BLaER1 treated with 17β-estradiol and CSF1 and Interleukin-3, amounts not matched to agents 10 nM and 100 nM (cell line): ENCODE measurements at regions not wholly inside any gene's neighbourhood (a gene's known extent, or its start where the extent isn't known, plus 50 kb on each side); places are given as distances from the start of the nearest gene placed in this dataset.

Experiments
- H3K27ac ChIP-seq, 11 experiments: shearing (Covaris generic); formaldehyde crosslinking; 2 replicates each; pipeline ENCODE4 v1.8.1; 2022
- H3K27me3 ChIP-seq, 11 experiments: shearing (Covaris generic); formaldehyde crosslinking; 2 replicates each; pipeline ENCODE4 v1.8.1; 2022
- H3K36me3 ChIP-seq, 11 experiments: shearing (Covaris generic); formaldehyde crosslinking; 2 replicates each; pipeline ENCODE4 v1.8.1; 2022
- H3K4me1 ChIP-seq, 10 experiments: shearing (Covaris generic); formaldehyde crosslinking; 2 replicates each; pipeline ENCODE4 v1.8.1; 2022
- H3K4me2 ChIP-seq, 11 experiments: shearing (Covaris generic); formaldehyde crosslinking; 2 replicates each; pipeline ENCODE4 v1.8.1; 2022
- H3K4me3 ChIP-seq, 10 experiments: shearing (Covaris generic); formaldehyde crosslinking; 2 replicates each; pipeline ENCODE4 v1.8.1; 2022
- H3K9ac ChIP-seq, 11 experiments: shearing (Covaris generic); formaldehyde crosslinking; 2 replicates each; pipeline ENCODE4 v1.8.1; 2022
- H3K9me3 ChIP-seq, 11 experiments: shearing (Covaris generic); formaldehyde crosslinking; replicated peaks in 1 of 11; 2 replicates each; pipeline ENCODE4 v1.8.1; 2022
- H4K20me1 ChIP-seq, 11 experiments: shearing (Covaris generic); formaldehyde crosslinking; 2 replicates each; pipeline ENCODE4 v1.8.1; 2022
- Cebpa-rat ChIP-seq, 11 experiments: shearing (Covaris generic); IDR thresholded peaks; 2 replicates each; pipeline ENCODE4 v1.8.1; 2022

- Histone ChIP-seq H3K9ac (no peak overlapping the region), H3K9me3 (no peaks in the 10 kb centered on the region), H4K20me1 (no peaks in the 10 kb centered on the region), H3K27me3 (no peaks in the 10 kb centered on the region), H3K4me2 (no peak overlapping the region), H3K4me3 (no peak overlapping the region), H3K36me3 (no peaks in the 10 kb centered on the region), H3K4me1 (no peaks in the 10 kb centered on the region), H3K27ac (no peak overlapping the region)
- no peak for TF ChIP-seq Cebpa-rat (IDR thresholded peaks at IDR 0.05)
Measured at GRCh38 chr15:47136236-47136635, 581.1 kb upstream of the SEMA6D start.

GRCh38 chr15:47139965-47140364 lies 577.3 kb upstream of the SEMA6D start:
- H3K4me2 ChIP-seq, result no peak overlapping the region
- TF ChIP-seq Cebpa-rat (IDR thresholded peaks at IDR 0.05), result no peak
- no peaks in the 10 kb centered on the region for H3K9me3 ChIP-seq
- H4K20me1 ChIP-seq, result no peaks in the 10 kb centered on the region
- H3K27ac ChIP-seq, result no peak overlapping the region
- no peak overlapping the region for H3K9ac ChIP-seq
- no peaks in the 10 kb centered on the region for H3K36me3 ChIP-seq
- no peak overlapping the region for H3K4me3 ChIP-seq
- no peaks in the 10 kb centered on the region for H3K27me3 ChIP-seq
- no peaks in the 10 kb centered on the region for H3K4me1 ChIP-seq

- Histone ChIP-seq H4K20me1 (no peaks in the 10 kb centered on the region), H3K36me3 (no peaks in the 10 kb centered on the region), H3K27ac (no peak overlapping the region), H3K4me3 (no peak overlapping the region), H3K27me3 (no peaks in the 10 kb centered on the region), H3K4me1 (no peaks in the 10 kb centered on the region), H3K4me2 (no peak overlapping the region), H3K9me3 (peaks cover 0 to 9% (median 0%) of the 10 kb centered on the region in 11 experiments; a peak in 5 of 22 replicates), H3K9ac (no peak overlapping the region)
- no peak for TF ChIP-seq Cebpa-rat (IDR thresholded peaks at IDR 0.05)
Measured at GRCh38 chr15:47157827-47158226, 559.5 kb upstream of the SEMA6D start.

GRCh38 chr15:47158573-47158972 lies 558.7 kb upstream of the SEMA6D start:
- no peak overlapping the region for H3K4me3 ChIP-seq
- no peaks in the 10 kb centered on the region for H3K36me3 ChIP-seq
- no peaks in the 10 kb centered on the region for H4K20me1 ChIP-seq
- TF ChIP-seq Cebpa-rat (IDR thresholded peaks at IDR 0.05), result no peak
- H3K4me1 ChIP-seq, result no peaks in the 10 kb centered on the region
- H3K27ac ChIP-seq, result no peak overlapping the region
- H3K9ac ChIP-seq, result no peak overlapping the region
- H3K4me2 ChIP-seq, result no peak overlapping the region
- H3K9me3 ChIP-seq, result peaks cover 0 to 9% (median 0%) of the 10 kb centered on the region in 11 experiments; a peak in 5 of 22 replicates
- no peaks in the 10 kb centered on the region for H3K27me3 ChIP-seq

GRCh38 chr15:47177177-47177576 lies 540.1 kb upstream of the SEMA6D start:
- no peak for TF ChIP-seq Cebpa-rat (IDR thresholded peaks at IDR 0.05)
- H3K4me3 ChIP-seq, result no peak overlapping the region
- no peaks in the 10 kb centered on the region for H3K4me1 ChIP-seq
- H3K27ac ChIP-seq, result no peak overlapping the region
- H3K9me3 ChIP-seq, result no peaks in the 10 kb centered on the region
- no peaks in the 10 kb centered on the region for H4K20me1 ChIP-seq
- no peaks in the 10 kb centered on the region for H3K27me3 ChIP-seq
- H3K36me3 ChIP-seq, result no peaks in the 10 kb centered on the region
- no peak overlapping the region for H3K4me2 ChIP-seq
- H3K9ac ChIP-seq, result no peak overlapping the region

- H3K9me3 ChIP-seq, result peaks cover 0 to 15% (median 11%) of the 10 kb centered on the region in 11 experiments; a peak in 12 of 22 replicates
- no peak for TF ChIP-seq Cebpa-rat (IDR thresholded peaks at IDR 0.05)
Measured at GRCh38 chr15:47179988-47180387, 537.3 kb upstream of the SEMA6D start.

GRCh38 chr15:47182818-47183217 lies 534.5 kb upstream of the SEMA6D start:
- peaks cover 21 to 28% (median 24%) of the 10 kb centered on the region in 11 experiments for H3K27me3 ChIP-seq

More at GRCh38 chr15:47179988-47180387, 537.3 kb upstream of the SEMA6D start:
- H3K4me3 ChIP-seq, result no peak overlapping the region
- H3K27ac ChIP-seq, result no peak overlapping the region
- no peaks in the 10 kb centered on the region for H3K4me1 ChIP-seq
- H3K27me3 ChIP-seq, result peaks cover 15 to 22% (median 17%) of the 10 kb centered on the region in 11 experiments
- H3K4me2 ChIP-seq, result no peak overlapping the region
- H3K36me3 ChIP-seq, result no peaks in the 10 kb centered on the region
- no peak overlapping the region for H3K9ac ChIP-seq
- no peaks in the 10 kb centered on the region for H4K20me1 ChIP-seq

GRCh38 chr15:47184003-47184907 lies 533.0 kb upstream of the SEMA6D start:
- Histone ChIP-seq H3K27ac (no peak overlapping the region), H3K9me3 (peaks cover 0 to 17% (median 12%) of the 10 kb centered on the region in 11 experiments; a peak in 12 of 22 replicates), H3K9ac (peak overlapping the region in 8 of 11 experiments; percentile 16 to 52 (median 26); a peak in 7 of 22 replicates), H3K4me3 (peak overlapping the region; percentile 45 to 67 (median 58)), H3K4me1 (no peaks in the 10 kb centered on the region), H3K4me2 (peak overlapping the region; percentile 64 to 89 (median 84)), H3K36me3 (no peaks in the 10 kb centered on the region), H3K27me3 (peaks cover 21 to 28% (median 24%) of the 10 kb centered on the region in 11 experiments), H4K20me1 (no peaks in the 10 kb centered on the region)
- TF ChIP-seq Cebpa-rat (IDR thresholded peaks at IDR 0.05), result no peak

More at GRCh38 chr15:47182818-47183217, 534.5 kb upstream of the SEMA6D start:
- Histone ChIP-seq H3K36me3 (no peaks in the 10 kb centered on the region), H3K4me2 (no peak overlapping the region), H3K4me3 (no peak overlapping the region), H3K4me1 (no peaks in the 10 kb centered on the region), H3K9ac (no peak overlapping the region), H3K9me3 (peaks cover 0 to 17% (median 12%) of the 10 kb centered on the region in 11 experiments; a peak in 12 of 22 replicates), H4K20me1 (no peaks in the 10 kb centered on the region), H3K27ac (no peak overlapping the region)
- TF ChIP-seq Cebpa-rat (IDR thresholded peaks at IDR 0.05), result no peak

GRCh38 chr15:47184908-47185801 lies 532.1 kb upstream of the SEMA6D start:
- Histone ChIP-seq H3K4me3 (peak overlapping the region; percentile 45 to 67 (median 58)), H3K9ac (peak overlapping the region in 3 of 11 experiments; percentile 31 to 52 (median 31); a peak in 2 of 22 replicates)

More at GRCh38 chr15:47184908-47185801, 532.1 kb upstream of the SEMA6D start:
- H4K20me1 ChIP-seq, result no peaks in the 10 kb centered on the region
- H3K4me1 ChIP-seq, result no peaks in the 10 kb centered on the region
- H3K4me2 ChIP-seq, result peak overlapping the region; percentile 64 to 89 (median 84)
- H3K27me3 ChIP-seq, result peaks cover 21 to 28% (median 24%) of the 10 kb centered on the region in 11 experiments
- no peak for TF ChIP-seq Cebpa-rat (IDR thresholded peaks at IDR 0.05)
- H3K9me3 ChIP-seq, result peaks cover 0 to 17% (median 12%) of the 10 kb centered on the region in 11 experiments; a peak in 12 of 22 replicates
- H3K36me3 ChIP-seq, result no peaks in the 10 kb centered on the region
- no peak overlapping the region for H3K27ac ChIP-seq
